ENCODE measurements at regions not wholly inside any gene's neighbourhood (a gene's known extent, or its start where the extent isn't known, plus 50 kb on each side); places are given as distances from the start of the nearest gene placed in this dataset.

DNA sequence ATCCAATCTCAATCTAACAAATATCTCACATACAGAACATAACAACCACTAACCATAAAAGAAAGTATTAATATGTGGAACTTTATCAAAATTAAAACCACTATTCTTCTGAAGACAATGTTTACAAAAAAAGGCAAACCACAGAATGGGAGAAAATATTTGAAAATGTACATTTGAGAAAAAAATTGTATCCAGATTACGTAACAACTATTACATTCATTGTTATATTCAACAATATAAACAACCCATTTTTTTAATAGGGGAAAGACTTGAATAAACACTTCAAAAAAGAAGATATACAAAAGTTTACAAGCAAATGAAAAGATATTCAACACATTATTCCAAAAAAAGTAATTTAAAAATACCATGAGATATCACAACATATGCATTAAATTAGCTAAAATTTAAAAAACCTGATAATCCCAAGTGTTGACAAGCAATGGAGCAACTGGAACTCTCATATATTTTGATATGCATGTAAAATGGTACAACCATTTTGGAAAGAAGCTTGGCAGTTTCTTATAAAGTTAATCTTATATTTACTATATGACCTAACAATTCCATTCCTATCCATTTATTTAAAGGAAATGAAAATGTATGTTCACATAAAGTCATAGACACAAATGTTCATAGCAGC, 124.3 kb upstream of the CDYL start:
- H3K9ac ChIP-seq, result no peak overlapping the region
- H3K4me3 ChIP-seq, result no peak overlapping the region
- H3K27ac ChIP-seq, result no peak overlapping the region
- in situ Hi-C loops (cut with MboI), result no loop called here
- no peaks in the 10 kb centered on the region for H3K9me2 ChIP-seq (ENCODE audit: insufficient read depth)
- no peaks in the 10 kb centered on the region for H3K79me2 ChIP-seq (ENCODE audit: insufficient read depth)
- H3K27me3 ChIP-seq (replicated peaks; ENCODE audit: insufficient read depth), result no peaks in the 10 kb centered on the region
- DNase-seq, result no peak
- no peaks in the 10 kb centered on the region for H3F3A ChIP-seq (ENCODE audit: insufficient read depth)
- H3K9me3 ChIP-seq (ENCODE audit: low read depth), result no peaks in the 10 kb centered on the region
- TF ChIP-seq EZH2phosphoT487 (IDR thresholded peaks at IDR 0.05; ENCODE audit: insufficient read depth, low read depth) (no peak), EZH2 (IDR thresholded peaks at IDR 0.05; ENCODE audit: insufficient read depth, poor library complexity, severe bottlenecking) (no peak)
- no peaks in the 10 kb centered on the region for H3K36me3 ChIP-seq (ENCODE audit: low read depth)
- no peaks in the 10 kb centered on the region for H4K20me1 ChIP-seq (ENCODE audit: insufficient read depth)
- H2AFZ ChIP-seq, result no peak overlapping the region
- H3K4me1 ChIP-seq (ENCODE audit: insufficient read depth), result peaks cover 4% of the 10 kb centered on the region
- 97 to 98% methylated on average over 1 of the region's 1 CpG for WGBS, 2 experiments (ENCODE audit: low coverage in 1 of 2, low lambda C conversion rate in 2 of 2, missing lambda C conversion rate in 2 of 2)
- H3K4me2 ChIP-seq (ENCODE audit: unreplicated experiment), result no peak overlapping the region

DNA sequence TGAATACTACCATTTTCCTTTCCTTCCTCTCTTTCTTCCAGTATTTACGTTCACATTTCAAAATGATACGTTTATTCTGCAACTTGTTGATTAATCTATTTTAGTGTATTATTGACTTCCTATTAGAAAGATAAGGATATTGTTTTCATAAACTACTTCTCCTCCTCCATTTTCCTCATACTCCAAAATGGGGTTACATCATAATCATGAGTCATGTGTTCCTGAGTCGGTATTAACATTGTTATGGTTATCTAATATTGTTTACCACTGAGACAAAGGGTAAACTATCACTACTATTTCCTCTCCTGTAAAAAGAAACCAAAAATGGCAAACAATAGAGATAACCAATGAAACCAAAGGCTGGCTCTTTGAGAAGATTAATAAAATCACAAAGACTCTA, 126.5 kb upstream of the CDYL start:
- in situ Hi-C loops (cut with MboI), result no loop called here
- no peak overlapping the region for H3K27ac ChIP-seq
- TF ChIP-seq EZH2phosphoT487 (IDR thresholded peaks at IDR 0.05; ENCODE audit: insufficient read depth, low read depth) (no peak), EZH2 (IDR thresholded peaks at IDR 0.05; ENCODE audit: insufficient read depth, poor library complexity, severe bottlenecking) (no peak)
- H3K9me2 ChIP-seq (ENCODE audit: insufficient read depth), result no peaks in the 10 kb centered on the region
- H3F3A ChIP-seq (ENCODE audit: insufficient read depth), result no peaks in the 10 kb centered on the region
- peaks cover 4% of the 10 kb centered on the region for H3K4me1 ChIP-seq (ENCODE audit: insufficient read depth)
- peak; percentile 49 for DNase-seq
- no peak overlapping the region for H3K4me3 ChIP-seq
- peak overlapping the region; percentile 23; the same call in 1 of the 2 replicates for H2AFZ ChIP-seq
- no peaks in the 10 kb centered on the region for H3K27me3 ChIP-seq (replicated peaks; ENCODE audit: insufficient read depth)
- H3K9me3 ChIP-seq (ENCODE audit: low read depth), result no peaks in the 10 kb centered on the region
- H3K4me2 ChIP-seq (ENCODE audit: unreplicated experiment), result no peak overlapping the region
- H4K20me1 ChIP-seq (ENCODE audit: insufficient read depth), result no peaks in the 10 kb centered on the region
- no peaks in the 10 kb centered on the region for H3K36me3 ChIP-seq (ENCODE audit: low read depth)
- WGBS, 2 experiments (ENCODE audit: low coverage in 1 of 2, low lambda C conversion rate in 2 of 2, missing lambda C conversion rate in 2 of 2), result 62% methylated on average over 3 of the region's 3 CpGs
- H3K79me2 ChIP-seq (ENCODE audit: insufficient read depth), result no peaks in the 10 kb centered on the region
- H3K9ac ChIP-seq, result no peak overlapping the region

DNA sequence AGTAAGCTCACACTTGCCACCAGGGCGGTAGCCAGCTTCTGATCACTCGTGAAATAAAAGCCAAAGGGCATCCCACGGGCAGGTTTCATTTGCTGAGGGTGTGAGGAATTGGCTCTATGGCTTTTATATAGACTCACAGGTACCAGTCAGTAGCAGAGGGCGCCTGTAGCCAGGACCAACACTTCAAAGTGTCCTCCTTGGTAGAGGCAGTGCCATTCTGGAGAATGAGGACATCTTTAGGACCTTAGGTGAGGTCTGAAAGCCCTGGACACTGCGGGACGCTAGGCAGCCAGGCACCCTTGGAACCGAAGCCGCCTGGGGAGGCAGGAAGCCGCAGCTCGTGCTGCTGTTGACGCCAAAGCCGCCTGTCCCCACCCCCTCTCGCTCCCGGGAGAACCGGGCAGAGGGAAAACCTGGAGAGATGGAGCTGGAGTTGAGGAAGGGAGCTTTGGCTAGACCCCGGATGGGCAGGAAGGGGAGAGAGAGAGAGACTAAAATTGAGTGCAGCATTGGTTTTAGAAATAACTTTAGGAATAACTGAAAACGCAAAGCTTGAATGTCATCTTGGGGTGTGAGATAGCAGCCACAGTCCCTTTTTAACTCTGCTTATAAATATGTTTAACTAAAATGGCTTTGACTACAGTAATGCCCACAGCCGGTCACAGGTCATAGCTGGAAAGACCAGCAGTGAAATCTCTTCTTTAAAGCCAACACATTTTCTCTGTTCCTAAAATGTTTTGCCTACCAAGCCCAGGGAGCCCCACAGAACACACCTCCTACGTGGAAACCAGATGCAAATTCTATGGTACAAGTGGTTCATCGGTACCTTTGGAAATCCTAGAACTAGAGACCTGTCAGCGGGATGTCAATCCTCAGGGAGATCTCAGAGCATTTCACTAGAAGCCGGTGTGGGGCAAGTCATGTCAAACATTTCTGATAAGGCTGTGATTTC, 128.5 kb upstream of the CDYL start:
- peak overlapping the region; percentile 71 for H3K4me3 ChIP-seq
- no peaks in the 10 kb centered on the region for H3K27me3 ChIP-seq (replicated peaks; ENCODE audit: insufficient read depth)
- H3K9me3 ChIP-seq (ENCODE audit: low read depth), result no peaks in the 10 kb centered on the region
- no peaks in the 10 kb centered on the region for H3F3A ChIP-seq (ENCODE audit: insufficient read depth)
- TF ChIP-seq EZH2 (IDR thresholded peaks at IDR 0.05; ENCODE audit: insufficient read depth, poor library complexity, severe bottlenecking), result no peak
- no peak for TF ChIP-seq EZH2phosphoT487 (IDR thresholded peaks at IDR 0.05; ENCODE audit: insufficient read depth, low read depth)
- WGBS, 2 experiments (ENCODE audit: low coverage in 1 of 2, low lambda C conversion rate in 2 of 2, missing lambda C conversion rate in 2 of 2), result 12 to 13% methylated on average over 22 of the region's 22 CpGs
- peaks cover 4% of the 10 kb centered on the region for H3K4me1 ChIP-seq (ENCODE audit: insufficient read depth)
- H3K9me2 ChIP-seq (ENCODE audit: insufficient read depth), result no peaks in the 10 kb centered on the region
- peak; percentile 80 for DNase-seq
- H3K36me3 ChIP-seq (ENCODE audit: low read depth), result no peaks in the 10 kb centered on the region
- no peak overlapping the region for H3K27ac ChIP-seq
- peak overlapping the region; percentile 84 for H3K4me2 ChIP-seq (ENCODE audit: unreplicated experiment)
- in situ Hi-C loops (cut with MboI), result no loop called here
- H3K9ac ChIP-seq, result peak overlapping the region; percentile 66
- H4K20me1 ChIP-seq (ENCODE audit: insufficient read depth), result no peaks in the 10 kb centered on the region
- peak overlapping the region; percentile 93 for H2AFZ ChIP-seq
- no peaks in the 10 kb centered on the region for H3K79me2 ChIP-seq (ENCODE audit: insufficient read depth)

DNA sequence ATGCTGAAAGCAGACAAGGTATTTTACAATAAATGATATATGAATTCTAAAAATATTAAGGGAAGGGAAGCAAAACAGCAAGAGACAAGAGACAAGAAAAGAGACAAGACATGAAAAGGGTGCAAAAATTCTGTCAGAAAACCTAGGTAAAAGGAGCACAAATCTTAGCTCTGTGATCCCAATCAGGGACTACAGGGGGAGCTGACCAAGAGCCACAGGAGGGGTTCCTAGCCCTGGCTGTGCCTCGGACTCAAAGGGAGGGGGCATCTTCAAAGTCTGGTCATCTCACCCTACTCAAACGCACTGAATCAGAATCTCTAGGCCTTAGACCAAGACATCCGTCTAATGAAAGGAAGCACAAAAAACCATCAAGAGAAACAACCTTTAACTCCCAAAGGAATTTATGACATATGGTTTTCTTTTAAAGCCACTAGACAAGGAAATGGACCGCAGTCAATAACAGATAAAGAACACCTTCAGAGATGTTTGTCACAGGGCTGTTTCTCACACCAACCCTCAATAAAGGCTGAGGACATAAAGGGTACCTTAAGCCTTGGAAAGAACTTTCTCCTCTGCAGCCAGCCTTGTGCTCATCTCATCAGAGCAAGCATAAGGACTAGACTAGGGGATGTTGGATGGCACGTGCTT, 130.4 kb upstream of the CDYL start:
- DNase-seq, result no peak
- peaks cover 4% of the 10 kb centered on the region for H3K4me1 ChIP-seq (ENCODE audit: insufficient read depth)

More for the DNA sequence above, 130.4 kb upstream of the CDYL start:
- Histone ChIP-seq H3K4me2 (ENCODE audit: unreplicated experiment) (no peak overlapping the region), H3K79me2 (ENCODE audit: insufficient read depth) (no peaks in the 10 kb centered on the region), H4K20me1 (ENCODE audit: insufficient read depth) (no peaks in the 10 kb centered on the region), H2AFZ (no peak overlapping the region), H3K4me3 (no peak overlapping the region), H3K36me3 (ENCODE audit: low read depth) (no peaks in the 10 kb centered on the region), H3F3A (ENCODE audit: insufficient read depth) (no peaks in the 10 kb centered on the region), H3K9me2 (ENCODE audit: insufficient read depth) (no peaks in the 10 kb centered on the region), H3K27me3 (replicated peaks; ENCODE audit: insufficient read depth) (no peaks in the 10 kb centered on the region), H3K27ac (no peak overlapping the region), H3K9ac (no peak overlapping the region), H3K9me3 (ENCODE audit: low read depth) (no peaks in the 10 kb centered on the region)
- WGBS, 2 experiments (ENCODE audit: low coverage in 1 of 2, low lambda C conversion rate in 2 of 2, missing lambda C conversion rate in 2 of 2), result 87 to 88% methylated on average over 5 of the region's 5 CpGs
- TF ChIP-seq EZH2 (IDR thresholded peaks at IDR 0.05; ENCODE audit: insufficient read depth, poor library complexity, severe bottlenecking) (no peak), EZH2phosphoT487 (IDR thresholded peaks at IDR 0.05; ENCODE audit: insufficient read depth, low read depth) (no peak)
- in situ Hi-C loops (cut with MboI), result no loop called here

All from GM23248 (cell line).